Gastrocnemius medialis (tissue), 4 donors: ENCODE measurements at regions not wholly inside any gene's neighbourhood (a gene's known extent, or its start where the extent isn't known, plus 50 kb on each side); places are given as distances from the start of the nearest gene placed in this dataset.

ENCODE experiments used
- ATAC-seq, 2 donors: fragments of 150-250 bp; one replicate each; pipeline ENCODE4 v1.9.1; 2016
- DNase-seq, 2 donors: peaks; one replicate each; pipeline ENCODE4 v3.0.0-alpha.2; 2019
- H3K27ac ChIP-seq, 4 donors: fragments of 200-600 bp; sonication (generic); 1 replicate in 1 of 4; 2 replicates in 3 of 4; pipeline ENCODE4 v1.5.1; 2016 to 2018; ENCODE audit warnings: mild to moderate bottlenecking in 2 of 4, moderate library complexity in 1 of 4
- H3K27me3 ChIP-seq, 3 donors: fragments of 200-600 bp; sonication (generic) in 2 of 3; 1 replicate in 1 of 3; 2 replicates in 2 of 3; pipeline versions ENCODE4 v1.5.1 to v1.6.0; 2016 to 2019; ENCODE audit warnings: mild to moderate bottlenecking in 1 of 3, moderate library complexity in 1 of 3
- H3K36me3 ChIP-seq, 2 donors: fragments of 200-600 bp; sonication (generic) in 1 of 2; one replicate each; pipeline ENCODE4 v1.5.1; 2017 to 2018
- H3K4me1 ChIP-seq, 2 donors: fragments of 200-600 bp; sonication (generic) in 1 of 2; one replicate each; pipeline ENCODE4 v1.5.1; 2016 to 2017; ENCODE audit warnings: mild to moderate bottlenecking in 2 of 2
- H3K4me3 ChIP-seq, 4 donors: fragments of 200-600 bp; sonication (generic) in 3 of 4; 1 replicate in 1 of 4; 2 replicates in 3 of 4; pipeline ENCODE4 v1.5.1; 2016 to 2019; ENCODE audit warnings: mild to moderate bottlenecking in 2 of 4
- H3K9me3 ChIP-seq, 3 donors: fragments of 200-600 bp; sonication (generic) in 2 of 3; 1 replicate in 1 of 3; 2 replicates in 2 of 3; pipeline ENCODE4 v1.5.1; 2016 to 2019
- CTCF ChIP-seq, 5 experiments: fragments of 450-650 bp in 3 of 5; fragments of 200-600 bp in 2 of 5; sonication (generic) in 2 of 5; IDR thresholded peaks in 4 of 5; conservative IDR thresholded peaks in 1 of 5; 1 replicate in 4 of 5; 2 replicates in 1 of 5; pipeline ENCODE4 v1.5.1; 2016 to 2019; ENCODE audit warnings: antibody characterized with exemption in 5 of 5, mild to moderate bottlenecking in 3 of 5, moderate library complexity in 3 of 5
- POLR2A ChIP-seq, 2 donors: fragments of 450-650 bp; IDR thresholded peaks; one replicate each; pipeline ENCODE4 v1.6.1; 2017; ENCODE audit warnings: antibody characterized with exemption in 2 of 2, mild to moderate bottlenecking in 2 of 2, moderate library complexity in 2 of 2
- in situ Hi-C, 4 donors: fragments of 200-750 bp; cut with MboI; loops; one replicate each; pipeline versions ENCODE4 v1.15.0 to v1.8.0; 2017; ENCODE audit warnings: low sequenced_read_pairs in 4 of 4
- intact Hi-C: fragments of 100-400 bp; cut with DNase I; formaldehyde crosslinking; loops from one replicate; pipeline ENCODE4 v1.15.1; 2023; ENCODE audit warnings: low total_unique reads

- no peak for TF ChIP-seq CTCF (IDR thresholded peaks at IDR 0.05 in 4 of 5, conservative IDR thresholded peaks at IDR 0.05 in 1 of 5)
- TF ChIP-seq POLR2A (IDR thresholded peaks at IDR 0.05): no peak
- intact Hi-C loops: no loop called here
- H3K9me3 ChIP-seq: no peaks in the 10 kb centered on the region
- no peaks in the 10 kb centered on the region for H3K27me3 ChIP-seq
- no peak overlapping the region for H3K4me3 ChIP-seq
- in situ Hi-C loops: no loop called here
- H3K27ac ChIP-seq: no peak overlapping the region
- H3K36me3 ChIP-seq: no peaks in the 10 kb centered on the region
- DNase-seq: no peak
- no peak for ATAC-seq
- H3K4me1 ChIP-seq: no peaks in the 10 kb centered on the region
These were observed 68.1 kb upstream of the AOAH start for GRCh38 chr7:36792421-36792820.

DNA sequence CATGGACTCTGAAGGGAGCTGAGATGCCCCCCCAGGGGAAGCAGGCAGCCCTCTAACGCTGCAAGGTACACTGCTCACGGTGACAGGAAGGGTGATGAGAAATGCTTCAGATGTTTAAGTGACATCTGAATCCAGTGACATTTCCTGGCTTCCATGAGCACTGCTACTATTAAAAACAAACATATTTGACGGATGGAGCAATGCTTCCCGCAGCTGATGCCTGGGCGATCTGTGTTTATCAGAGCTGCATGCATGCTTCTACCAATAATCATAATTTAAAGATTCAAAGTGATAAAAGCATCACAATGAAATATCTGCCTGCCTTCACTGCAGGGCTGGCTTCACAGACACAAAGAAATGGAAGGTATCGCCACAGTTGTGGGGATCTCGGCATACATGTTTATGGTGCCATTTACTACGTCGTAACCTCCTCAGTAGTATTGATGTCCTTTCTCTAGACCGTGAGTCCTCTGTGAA is 66.1 kb upstream of the AOAH start:
- in situ Hi-C loops (no loop called here), intact Hi-C loops (no loop called here)
- H3K27me3 ChIP-seq: no peaks in the 10 kb centered on the region
- H3K4me1 ChIP-seq: peaks cover 0 to under 1% of the 10 kb centered on the region in 2 donors
- H3K4me3 ChIP-seq: no peak overlapping the region
- no peaks in the 10 kb centered on the region for H3K9me3 ChIP-seq
- no peak overlapping the region for H3K27ac ChIP-seq
- DNase-seq: no peak
- no peak for ATAC-seq
- no peak for TF ChIP-seq POLR2A (IDR thresholded peaks at IDR 0.05)
- no peak for TF ChIP-seq CTCF (IDR thresholded peaks at IDR 0.05 in 4 of 5, conservative IDR thresholded peaks at IDR 0.05 in 1 of 5)
- H3K36me3 ChIP-seq: no peaks in the 10 kb centered on the region

DNA sequence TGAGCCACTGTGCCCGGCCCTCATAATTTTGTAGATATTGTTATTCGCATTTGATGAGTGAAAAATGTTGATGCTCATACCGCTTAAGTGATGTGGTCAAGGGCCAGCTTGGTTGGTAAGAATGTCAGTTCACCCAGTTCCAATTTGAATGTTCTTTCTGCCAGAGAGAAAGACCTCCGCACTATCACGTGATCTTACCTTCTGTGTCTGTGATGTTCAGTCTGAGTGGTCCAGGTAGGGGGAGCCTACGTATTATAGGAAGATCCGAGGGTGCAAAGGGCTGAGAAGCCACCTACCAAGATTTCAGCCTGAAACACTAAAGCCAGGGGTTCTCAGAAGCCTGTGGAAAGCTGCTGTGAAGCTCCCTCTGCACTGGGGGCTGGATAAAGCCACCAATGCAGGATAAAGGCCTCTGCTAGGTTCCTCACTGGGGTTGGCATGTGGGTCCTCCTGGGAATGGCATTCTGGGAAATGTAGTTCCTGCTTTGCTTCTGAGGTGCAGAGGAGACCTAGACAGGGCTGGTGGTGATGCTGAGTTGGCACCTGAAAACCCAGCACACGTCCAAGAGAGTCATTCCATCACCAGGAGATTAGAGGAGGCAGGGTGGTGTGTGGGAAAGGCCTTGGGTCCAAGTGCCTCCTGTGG is 64.7 kb upstream of the AOAH start:
- Histone ChIP-seq H3K36me3 (no peaks in the 10 kb centered on the region), H3K27ac (no peak overlapping the region), H3K4me1 (peaks cover 0 to 4% of the 10 kb centered on the region in 2 donors), H3K9me3 (no peaks in the 10 kb centered on the region), H3K27me3 (no peaks in the 10 kb centered on the region), H3K4me3 (no peak overlapping the region)
- in situ Hi-C loops (no loop called here), intact Hi-C loops (no loop called here)
- DNase-seq (no peak), ATAC-seq (no peak)
- no peak for TF ChIP-seq CTCF (IDR thresholded peaks at IDR 0.05 in 4 of 5, conservative IDR thresholded peaks at IDR 0.05 in 1 of 5)

- Histone ChIP-seq H3K4me1 (peaks cover 0 to 4% of the 10 kb centered on the region in 2 donors), H3K27ac (no peak overlapping the region), H3K27me3 (no peaks in the 10 kb centered on the region), H3K4me3 (no peak overlapping the region), H3K9me3 (no peaks in the 10 kb centered on the region), H3K36me3 (no peaks in the 10 kb centered on the region)
- intact Hi-C loops (no loop called here), in situ Hi-C loops (no loop called here)
- DNase-seq (no peak), ATAC-seq (no peak)
- no peak for TF ChIP-seq POLR2A (IDR thresholded peaks at IDR 0.05)
- TF ChIP-seq CTCF (IDR thresholded peaks at IDR 0.05 in 4 of 5, conservative IDR thresholded peaks at IDR 0.05 in 1 of 5): no peak
These were observed 63.7 kb upstream of the AOAH start for GRCh38 chr7:36787933-36788378.
